H9 (cell line): ENCODE measurements at regions not wholly inside any gene's neighbourhood (a gene's known extent, or its start where the extent isn't known, plus 50 kb on each side); places are given as distances from the start of the nearest gene placed in this dataset.
A peak's percentile ranks its signal among the peaks of the same experiment; 100 is the strongest.

Source experiments
- DNase-seq: peaks from one replicate; pipeline ENCODE4 v3.0.0-alpha.2; 2017
- H2AFZ ChIP-seq: one replicate; pipeline ENCODE4 v1.6.1; 2013; ENCODE audit warnings: mild to moderate bottlenecking, low read length, control low read depth, moderate library complexity
- H2AK5ac ChIP-seq: 2 replicates; pipeline ENCODE4 v1.6.1; 2013; ENCODE audit warnings: low read length, control low read depth, mixed read lengths; ENCODE audit not compliant: insufficient read length
- H2BK120ac ChIP-seq: one replicate; pipeline ENCODE4 v1.6.1; 2013; ENCODE audit warnings: low read depth, mild to moderate bottlenecking, low read length, control low read depth, inconsistent platforms; ENCODE audit not compliant: poor library complexity, severe bottlenecking
- H2BK12ac ChIP-seq: 2 replicates; pipeline ENCODE4 v1.6.1; 2013; ENCODE audit warnings: low read length, control low read depth, mixed read lengths, low read depth; ENCODE audit not compliant: insufficient read length
- H2BK15ac ChIP-seq: 2 replicates; pipeline ENCODE4 v1.6.1; 2013; ENCODE audit warnings: low read depth, low read length, control low read depth
- H2BK20ac ChIP-seq: one replicate; pipeline ENCODE4 v1.6.1; 2013; ENCODE audit warnings: low read depth, mild to moderate bottlenecking, low read length, control low read depth, inconsistent platforms; ENCODE audit not compliant: poor library complexity, severe bottlenecking
- H2BK5ac ChIP-seq: 2 replicates; pipeline ENCODE4 v1.6.1; 2013; ENCODE audit warnings: low read length, control low read depth, mixed read lengths; ENCODE audit not compliant: insufficient read length
- H3K14ac ChIP-seq: 2 replicates; pipeline ENCODE4 v1.6.1; 2013; ENCODE audit warnings: low read length, control low read depth; ENCODE audit not compliant: insufficient read depth
- H3K18ac ChIP-seq: 2 replicates; pipeline ENCODE4 v1.6.1; 2013; ENCODE audit warnings: low read depth, mild to moderate bottlenecking, mixed read lengths, low read length, control low read depth; ENCODE audit not compliant: insufficient read length
- H3K23ac ChIP-seq: 2 replicates; pipeline ENCODE4 v1.6.1; 2013; ENCODE audit warnings: low read length, control low read depth, mixed read lengths, low read depth; ENCODE audit not compliant: insufficient read length
- H3K23me2 ChIP-seq: 2 replicates; pipeline ENCODE4 v1.6.1; 2013; ENCODE audit warnings: low read depth, mild to moderate bottlenecking, mixed read lengths, low read length, control low read depth; ENCODE audit not compliant: insufficient read length, poor library complexity, severe bottlenecking
- H3K27ac ChIP-seq: 2 replicates; pipeline ENCODE4 v1.5.1; 2013; ENCODE audit warnings: low read length, control low read depth, mixed read lengths, low read depth; ENCODE audit not compliant: insufficient read length
- H3K27me3 ChIP-seq: 2 replicates; pipeline ENCODE4 v1.6.1; 2013; ENCODE audit warnings: low read length, control low read depth, inconsistent platforms; ENCODE audit not compliant: insufficient read depth
- H3K4ac ChIP-seq: 2 replicates; pipeline ENCODE4 v1.6.1; 2013; ENCODE audit warnings: low read depth, mild to moderate bottlenecking, control low read depth, inconsistent platforms, low read length, moderate library complexity
- H3K4me1 ChIP-seq: 2 replicates; pipeline ENCODE4 v1.6.1; 2013; ENCODE audit warnings: low read length, control low read depth, inconsistent platforms; ENCODE audit not compliant: insufficient read depth
- H3K4me2 ChIP-seq: 2 replicates; pipeline ENCODE4 v1.6.1; 2013; ENCODE audit warnings: low read length, control low read depth, mixed read lengths; ENCODE audit not compliant: insufficient read length, insufficient read depth
- H3K56ac ChIP-seq: 2 replicates; pipeline ENCODE4 v1.6.1; 2013; ENCODE audit warnings: low read depth, mild to moderate bottlenecking, mixed read lengths, low read length, control low read depth; ENCODE audit not compliant: insufficient read length
- H3K79me1 ChIP-seq: 2 replicates; pipeline ENCODE4 v1.6.1; 2013; ENCODE audit warnings: low read depth, mild to moderate bottlenecking, moderate library complexity, low read length, control low read depth, inconsistent platforms; ENCODE audit not compliant: insufficient read depth, poor library complexity, severe bottlenecking
- H3K79me2 ChIP-seq: 2 replicates; pipeline ENCODE4 v1.6.1; 2013; ENCODE audit warnings: low read length, control low read depth, inconsistent platforms; ENCODE audit not compliant: insufficient read depth
- H3K9ac ChIP-seq: 2 replicates; pipeline ENCODE4 v1.6.1; 2013; ENCODE audit warnings: low read length, control low read depth, mixed read lengths; ENCODE audit not compliant: insufficient read length; ENCODE audit errors: extremely low read depth
- H3K9me3 ChIP-seq: one replicate; pipeline ENCODE4 v1.6.1; 2013; ENCODE audit warnings: low read depth, low read length, inconsistent platforms; ENCODE audit not compliant: control insufficient read depth
- H3T11ph ChIP-seq: one replicate; pipeline ENCODE4 v1.6.1; 2013; ENCODE audit warnings: mild to moderate bottlenecking, low read length, control low read depth, inconsistent platforms
- H4K20me1 ChIP-seq: one replicate; pipeline ENCODE4 v1.6.1; 2013; ENCODE audit not compliant: control insufficient read depth, insufficient read length, insufficient read depth
- H4K5ac ChIP-seq: 2 replicates; pipeline ENCODE4 v1.6.1; 2013; ENCODE audit warnings: low read depth, mild to moderate bottlenecking, mixed read lengths, low read length, control low read depth; ENCODE audit not compliant: insufficient read length
- H4K8ac ChIP-seq: replicated peaks from 2 replicates; pipeline ENCODE4 v1.6.1; 2013; ENCODE audit warnings: low read length, control low read depth, mixed read lengths, low read depth; ENCODE audit not compliant: insufficient read length
- H4K91ac ChIP-seq: 2 replicates; pipeline ENCODE4 v1.6.1; 2013; ENCODE audit warnings: low read depth, mild to moderate bottlenecking, moderate library complexity, mixed read lengths, low read length, control low read depth; ENCODE audit not compliant: insufficient read length
- H3K27ac Mint-ChIP-seq, 3 experiments: 2 replicates in 2 of 3; 3 replicates in 1 of 3; pipeline ENCODE4 v1.8.0; 2020 to 2021; ENCODE audit warnings: mixed read lengths in 3 of 3, mild to moderate bottlenecking in 1 of 3, moderate library complexity in 1 of 3
- H3K27me3 Mint-ChIP-seq: 2 replicates; pipeline ENCODE4 v1.8.0; 2021; ENCODE audit warnings: low read depth, mild to moderate bottlenecking, moderate library complexity, mixed read lengths
- H3K36me3 Mint-ChIP-seq, 3 experiments: 2 replicates in 2 of 3; 3 replicates in 1 of 3; pipeline ENCODE4 v1.8.0; 2020 to 2021; ENCODE audit warnings: low read depth in 3 of 3, mixed read lengths in 3 of 3; ENCODE audit not compliant: insufficient read depth in 1 of 3
- H3K4me1 Mint-ChIP-seq, 2 experiments: 2 replicates each; pipeline ENCODE4 v1.8.0; 2020; ENCODE audit warnings: mixed read lengths in 2 of 2
- H3K4me3 Mint-ChIP-seq, 2 experiments: 2 replicates in 1 of 2; 3 replicates in 1 of 2; pipeline ENCODE4 v1.8.0; 2020 to 2021; ENCODE audit warnings: mild to moderate bottlenecking in 2 of 2, mixed read lengths in 2 of 2, moderate library complexity in 1 of 2
- H3K9me3 Mint-ChIP-seq, 2 experiments: 2 replicates in 1 of 2; 3 replicates in 1 of 2; pipeline ENCODE4 v1.8.0; 2020; ENCODE audit warnings: mild to moderate bottlenecking in 2 of 2, mixed read lengths in 2 of 2, moderate library complexity in 1 of 2
- WGBS: extraction: QIAGEN DNeasy Blood & Tissue Kit; methylation state at CpG from one replicate; pipeline ENCODE4 v1.1.7; 2013; ENCODE audit warnings: missing lambda C conversion rate, low lambda C conversion rate, mixed read lengths; ENCODE audit not compliant: insufficient read length; ENCODE audit errors: extremely low coverage; 5-methylcytosine and 5-hydroxymethylcytosine counted together
- TF ChIP-seq, protein P1 (sequence below): fragments of 200-600 bp; sonication (generic); conservative IDR thresholded peaks from 3 replicates; pipeline ENCODE4 v1.8.0; 2021; ENCODE audit warnings: antibody characterized with exemption, mild to moderate bottlenecking

DNA sequence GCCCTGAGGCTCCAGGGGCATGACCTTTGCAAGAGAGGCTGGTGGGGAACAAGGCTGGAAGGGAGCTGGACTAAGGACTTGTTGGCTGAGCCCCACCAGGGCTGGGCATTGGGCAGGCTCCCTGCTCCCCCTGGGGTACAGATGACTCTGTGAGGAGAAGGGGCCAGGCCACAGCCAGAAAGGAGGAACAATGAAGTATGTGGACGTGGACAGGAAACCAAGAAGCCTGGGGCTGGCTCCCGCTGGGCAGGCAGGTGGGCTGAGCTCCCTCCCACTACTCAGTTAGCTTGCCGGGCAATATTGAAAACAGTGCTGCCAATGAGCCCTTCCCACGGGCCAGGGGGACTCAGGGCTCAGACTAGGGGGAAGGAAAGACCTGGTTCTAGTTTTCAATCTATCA lies 66.1 kb upstream of the SPTLC1 start:
- Mint-ChIP-seq H3K4me1 (peaks cover 0 to 4% of the 10 kb centered on the region in 2 experiments; a peak in 3 of 4 replicates), H3K4me3 (no peak overlapping the region), H3K9me3 (peaks cover 3 to 6% of the 10 kb centered on the region in 2 experiments; a peak in 3 of 5 replicates), H3K27ac (peak overlapping the region in 2 of 3 experiments; percentile 72 to 76; a peak in 4 of 7 replicates), H3K36me3 (peaks cover 0 to 3% (median 0%) of the 10 kb centered on the region in 3 experiments; a peak in 1 of 7 replicates), H3K27me3 (peaks cover 8% of the 10 kb centered on the region)
- Histone ChIP-seq H3K79me2 (no peaks in the 10 kb centered on the region), H3K14ac (no peak overlapping the region), H4K20me1 (no peaks in the 10 kb centered on the region), H4K8ac (no peak overlapping the region), H4K5ac (no peak overlapping the region), H3K79me1 (no peaks in the 10 kb centered on the region), H2BK120ac (no peak overlapping the region), H3K4me2 (no peak overlapping the region), H2BK12ac (no peak overlapping the region), H2BK20ac (no peak overlapping the region), H3K56ac (no peak overlapping the region), H2AFZ (no peak overlapping the region), H3K23me2 (no peaks in the 10 kb centered on the region), H3K4ac (no peak overlapping the region), H3K27me3 (no peaks in the 10 kb centered on the region), H3K23ac (no peak overlapping the region), H3K9me3 (no peaks in the 10 kb centered on the region), H3K4me1 (no peaks in the 10 kb centered on the region), H2AK5ac (no peak overlapping the region), H3K9ac (no peak overlapping the region), H3T11ph (no peak overlapping the region), H2BK5ac (no peak overlapping the region), H3K18ac (no peak overlapping the region), H3K27ac (no peak overlapping the region), H4K91ac (no peak overlapping the region), H2BK15ac (no peak overlapping the region)
- WGBS, result no CpG with 5 or more reads among the region's 4 CpGs
- TF ChIP-seq, protein P1, sequence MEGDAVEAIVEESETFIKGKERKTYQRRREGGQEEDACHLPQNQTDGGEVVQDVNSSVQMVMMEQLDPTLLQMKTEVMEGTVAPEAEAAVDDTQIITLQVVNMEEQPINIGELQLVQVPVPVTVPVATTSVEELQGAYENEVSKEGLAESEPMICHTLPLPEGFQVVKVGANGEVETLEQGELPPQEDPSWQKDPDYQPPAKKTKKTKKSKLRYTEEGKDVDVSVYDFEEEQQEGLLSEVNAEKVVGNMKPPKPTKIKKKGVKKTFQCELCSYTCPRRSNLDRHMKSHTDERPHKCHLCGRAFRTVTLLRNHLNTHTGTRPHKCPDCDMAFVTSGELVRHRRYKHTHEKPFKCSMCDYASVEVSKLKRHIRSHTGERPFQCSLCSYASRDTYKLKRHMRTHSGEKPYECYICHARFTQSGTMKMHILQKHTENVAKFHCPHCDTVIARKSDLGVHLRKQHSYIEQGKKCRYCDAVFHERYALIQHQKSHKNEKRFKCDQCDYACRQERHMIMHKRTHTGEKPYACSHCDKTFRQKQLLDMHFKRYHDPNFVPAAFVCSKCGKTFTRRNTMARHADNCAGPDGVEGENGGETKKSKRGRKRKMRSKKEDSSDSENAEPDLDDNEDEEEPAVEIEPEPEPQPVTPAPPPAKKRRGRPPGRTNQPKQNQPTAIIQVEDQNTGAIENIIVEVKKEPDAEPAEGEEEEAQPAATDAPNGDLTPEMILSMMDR, result no peak
- DNase-seq, result no peak
